IMR-90 (cell line): ENCODE measurements at regions not wholly inside any gene's neighbourhood (a gene's known extent, or its start where the extent isn't known, plus 50 kb on each side); places are given as distances from the start of the nearest gene placed in this dataset.

Experiments used
- ATAC-seq: fragments of 200-7000 bp; cut with Tn5 transposase; 2 replicates; pipeline ENCODE4 v1.9.1; 2020; ENCODE audit warnings: low read depth, mild to moderate bottlenecking, moderate library complexity
- BruUV-seq: library from RNA; stranded (reverse); fragments of 400-500 nt; replicated peaks from 2 replicates; lab custom pipeline; 2021; lab: Mats Ljungman, UMichigan
- CTCF ChIA-PET: fragments of 300-600 bp; formaldehyde crosslinking; extraction: SDS; loops from one replicate; lab custom pipeline; 2021; ENCODE audit warnings: antibody characterized with exemption; lab: Yijun Ruan, JAX
- POLR2A ChIA-PET: fragments of 300-600 bp; sonication (Branson Sonifier 250); formaldehyde crosslinking; loops from one replicate; lab custom pipeline; 2022; ENCODE audit warnings: antibody characterized with exemption; ENCODE audit not compliant: unreplicated experiment; lab: Charles Lee
- DNase-seq: peaks from one replicate; pipeline ENCODE4 v3.0.0; 2013
- H2AFZ ChIP-seq: replicated peaks from 2 replicates; pipeline ENCODE3; 2013; ENCODE audit warnings: low read length, mild to moderate bottlenecking; ENCODE audit not compliant: poor library complexity
- H2AK5ac ChIP-seq: 2 replicates; pipeline ENCODE4 v1.6.1; 2013; ENCODE audit warnings: low read depth, low read length, inconsistent platforms
- H2AK9ac ChIP-seq: replicated peaks from 2 replicates; pipeline ENCODE3; 2013; ENCODE audit warnings: mild to moderate bottlenecking, low read depth, low read length, moderate library complexity; ENCODE audit not compliant: poor library complexity
- H2BK120ac ChIP-seq: 2 replicates; pipeline ENCODE4 v1.6.1; 2013; ENCODE audit warnings: low read depth, low read length, inconsistent platforms
- H2BK15ac ChIP-seq: 3 replicates; pipeline ENCODE4 v1.6.1; 2013; ENCODE audit warnings: low read depth, low read length, inconsistent platforms
- H2BK20ac ChIP-seq: 2 replicates; pipeline ENCODE4 v1.6.1; 2013; ENCODE audit warnings: low read depth, mild to moderate bottlenecking, inconsistent platforms, low read length, moderate library complexity
- H2BK5ac ChIP-seq: 2 replicates; pipeline ENCODE4 v1.6.1; 2013; ENCODE audit warnings: mild to moderate bottlenecking, low read depth, low read length, inconsistent platforms; ENCODE audit not compliant: poor library complexity, severe bottlenecking
- H3K14ac ChIP-seq: replicated peaks from 2 replicates; pipeline ENCODE4 v1.6.1; 2013; ENCODE audit warnings: low read depth, low read length, inconsistent platforms
- H3K18ac ChIP-seq: 2 replicates; pipeline ENCODE4 v1.6.1; 2013; ENCODE audit warnings: low read depth, low read length, control low read depth
- H3K23ac ChIP-seq: 2 replicates; pipeline ENCODE4 v1.6.1; 2013; ENCODE audit warnings: low read depth, low read length, inconsistent platforms
- H3K27ac ChIP-seq: 2 replicates; pipeline ENCODE4 v1.5.1; 2013; ENCODE audit warnings: mild to moderate bottlenecking, control low read depth, low read length; ENCODE audit not compliant: insufficient read depth
- H3K27me3 ChIP-seq: 2 replicates; pipeline ENCODE4 v1.6.1; 2013; ENCODE audit warnings: low read length; ENCODE audit not compliant: control insufficient read depth, insufficient read depth
- H3K36me3 ChIP-seq: 2 replicates; pipeline ENCODE4 v1.6.1; 2013; ENCODE audit warnings: low read length, mixed read lengths; ENCODE audit not compliant: control insufficient read depth, insufficient read depth
- H3K4ac ChIP-seq: 2 replicates; pipeline ENCODE4 v1.6.1; 2013; ENCODE audit warnings: low read depth, low read length, inconsistent platforms
- H3K4me1 ChIP-seq: 2 replicates; pipeline ENCODE4 v1.6.1; 2013; ENCODE audit warnings: low read length, mixed read lengths; ENCODE audit not compliant: control insufficient read depth, insufficient read depth
- H3K4me2 ChIP-seq: 2 replicates; pipeline ENCODE4 v1.6.1; 2013; ENCODE audit warnings: low read depth, mild to moderate bottlenecking, control low read depth, low read length, moderate library complexity
- H3K4me3 ChIP-seq: 2 replicates; pipeline ENCODE4 v1.5.1; 2013; ENCODE audit warnings: low read depth, mild to moderate bottlenecking, control low read depth, low read length, moderate library complexity; ENCODE audit not compliant: insufficient read depth
- H3K56ac ChIP-seq: 2 replicates; pipeline ENCODE4 v1.6.1; 2013; ENCODE audit warnings: low read length, inconsistent platforms; ENCODE audit not compliant: insufficient read depth; ENCODE audit errors: extremely low read depth
- H3K79me1 ChIP-seq, 2 experiments: 2 replicates each; pipeline ENCODE4 v1.6.1; 2013; ENCODE audit warnings: low read length in 2 of 2, inconsistent platforms in 1 of 2, low read depth in 1 of 2
- H3K9ac ChIP-seq: 2 replicates; pipeline ENCODE4 v1.6.1; 2013; ENCODE audit warnings: low read depth, low read length, control low read depth
- H3K9me1 ChIP-seq: 2 replicates; pipeline ENCODE4 v1.6.1; 2013; ENCODE audit warnings: low read length, inconsistent platforms; ENCODE audit not compliant: insufficient read depth
- H3K9me3 ChIP-seq: 2 replicates; pipeline ENCODE4 v1.6.1; 2013; ENCODE audit warnings: low read length; ENCODE audit not compliant: control insufficient read depth, insufficient read depth
- H4K20me1 ChIP-seq: 2 replicates; pipeline ENCODE4 v1.6.1; 2013; ENCODE audit warnings: low read length, inconsistent platforms; ENCODE audit not compliant: insufficient read depth
- H4K5ac ChIP-seq: 2 replicates; pipeline ENCODE4 v1.6.1; 2013; ENCODE audit warnings: mild to moderate bottlenecking, low read depth, low read length, control low read depth
- H4K8ac ChIP-seq, 2 experiments: 2 replicates each; pipeline ENCODE4 v1.6.1; 2013; ENCODE audit warnings: low read depth in 2 of 2, low read length in 2 of 2, control low read depth in 1 of 2, inconsistent platforms in 1 of 2
- H4K91ac ChIP-seq: 2 replicates; pipeline ENCODE4 v1.6.1; 2013; ENCODE audit warnings: low read depth, low read length, inconsistent platforms; ENCODE audit not compliant: insufficient read depth
- BHLHE40 ChIP-seq: fragments of 150-350 bp; IDR thresholded peaks from 2 replicates; pipeline ENCODE4 v1.6.1; 2016; ENCODE audit warnings: mild to moderate bottlenecking, low read depth, low read length
- CEBPB ChIP-seq: IDR thresholded peaks from 2 replicates; pipeline ENCODE4 v1.6.1; 2012; ENCODE audit warnings: low read depth, low read length, improper control_type of control experiment
- CHD1 ChIP-seq: IDR thresholded peaks from 2 replicates; pipeline ENCODE4 v1.6.1; 2012; ENCODE audit warnings: low read depth, low read length, improper control_type of control experiment
- CTCF ChIP-seq: conservative IDR thresholded peaks from 2 replicates; pipeline ENCODE4 v1.5.1; 2012; ENCODE audit warnings: mild to moderate bottlenecking, low read depth, low read length, improper control_type of control experiment
- ELK1 ChIP-seq: fragments of 150-350 bp; IDR thresholded peaks from 2 replicates; pipeline ENCODE4 v1.6.1; 2016; ENCODE audit warnings: low read depth, mild to moderate bottlenecking, low read length, moderate library complexity, borderline replicate concordance
- FOS ChIP-seq: fragments of 150-350 bp; IDR thresholded peaks from 2 replicates; pipeline ENCODE4 v1.6.1; 2016; ENCODE audit warnings: low read depth, low read length
- MAFK ChIP-seq: IDR thresholded peaks from 2 replicates; pipeline ENCODE4 v1.6.1; 2012; ENCODE audit warnings: low read depth, low read length, improper control_type of control experiment
- MAZ ChIP-seq: IDR thresholded peaks from 2 replicates; pipeline ENCODE4 v1.6.1; 2012; ENCODE audit warnings: low read depth, mild to moderate bottlenecking, low read length, improper control_type of control experiment, moderate library complexity, borderline replicate concordance
- MXI1 ChIP-seq: IDR thresholded peaks from 2 replicates; pipeline ENCODE4 v1.6.1; 2012; ENCODE audit warnings: low read depth, mild to moderate bottlenecking, low read length, moderate library complexity, borderline replicate concordance
- NFE2L2 ChIP-seq: fragments of 150-350 bp; IDR thresholded peaks from 2 replicates; pipeline ENCODE4 v1.6.1; 2016; ENCODE audit warnings: low read depth, mild to moderate bottlenecking, low read length
- POLR2A ChIP-seq: IDR thresholded peaks from 2 replicates; pipeline ENCODE4 v1.6.1; 2012; ENCODE audit warnings: mild to moderate bottlenecking, low read depth, low read length
- RAD21 ChIP-seq: IDR thresholded peaks from 2 replicates; pipeline ENCODE4 v1.6.1; 2012; ENCODE audit warnings: low read length, improper control_type of control experiment
- RCOR1 ChIP-seq: IDR thresholded peaks from 2 replicates; pipeline ENCODE4 v1.6.1; 2012; ENCODE audit warnings: mild to moderate bottlenecking, low read length, improper control_type of control experiment; ENCODE audit not compliant: insufficient replicate concordance
- RFX5 ChIP-seq: IDR thresholded peaks from 2 replicates; pipeline ENCODE4 v1.8.0; 2012; ENCODE audit warnings: low read depth, mild to moderate bottlenecking, low read length, moderate library complexity
- SMC3 ChIP-seq: fragments of 150-350 bp; IDR thresholded peaks from 2 replicates; pipeline ENCODE4 v1.6.1; 2016; ENCODE audit warnings: low read depth, mild to moderate bottlenecking, antibody characterized with exemption, low read length, moderate library complexity
- USF2 ChIP-seq: fragments of 150-350 bp; IDR thresholded peaks from 2 replicates; pipeline ENCODE4 v1.6.1; 2017; ENCODE audit warnings: mild to moderate bottlenecking, antibody characterized with exemption, low read length, low read depth
- WGBS, 2 experiments: methylation state at CpG; one replicate each; pipeline versions ENCODE4 v1.1.5 to v1.1.7; 2013; ENCODE audit warnings: missing lambda C conversion rate in 2 of 2; ENCODE audit not compliant: insufficient read length in 1 of 2; ENCODE audit errors: extremely low coverage in 2 of 2; 5-methylcytosine and 5-hydroxymethylcytosine counted together
- dilution Hi-C: fragments of 300-500 bp; cut with HindIII; formaldehyde crosslinking; loops from one replicate; pipeline ENCODE4 v1.14.3; 2018; ENCODE audit warnings: low sequenced_read_pairs; ENCODE audit not compliant: unreplicated experiment
- in situ Hi-C: fragments of 300-500 bp; cut with MboI; formaldehyde crosslinking; loops from 3 replicates; pipeline ENCODE4 v1.14.3; 2019; ENCODE audit warnings: low sequenced_read_pairs, inconsistent platforms, mixed read lengths
- intact Hi-C: fragments of 100-400 bp; cut with micrococcal nuclease; formaldehyde crosslinking; loops from 2 replicates; pipeline ENCODE4 v1.10.0; 2022

GRCh38 chr2:239587841-239588240 lies 187.0 kb upstream of the HDAC4 start:
- Histone ChIP-seq H4K8ac (no peak overlapping the region), H2AK9ac (no peak overlapping the region), H2BK15ac (no peak overlapping the region), H3K14ac (no peak overlapping the region), H3K9me3 (peaks cover 39% of the 10 kb centered on the region), H3K4me2 (no peak overlapping the region), H2BK5ac (no peak overlapping the region), H4K20me1 (no peaks in the 10 kb centered on the region), H3K18ac (no peak overlapping the region), H2AK5ac (no peak overlapping the region), H3K4ac (no peak overlapping the region), H3K4me3 (no peak overlapping the region), H3K9ac (no peak overlapping the region), H3K27ac (no peak overlapping the region), H3K36me3 (no peaks in the 10 kb centered on the region), H3K79me1 (no peaks in the 10 kb centered on the region), H3K56ac (no peak overlapping the region), H4K91ac (no peak overlapping the region), H3K23ac (no peak overlapping the region), H2AFZ (no peak overlapping the region), H3K4me1 (no peaks in the 10 kb centered on the region), H2BK120ac (no peak overlapping the region), H4K5ac (no peak overlapping the region), H3K27me3 (no peaks in the 10 kb centered on the region), H3K9me1 (no peaks in the 10 kb centered on the region), H2BK20ac (no peak overlapping the region)
- no TSS peak for BruUV-seq
- ATAC-seq (no peak), DNase-seq (no peak)
- dilution Hi-C loops: no loop called here
- CTCF ChIA-PET: no interaction called here
- in situ Hi-C loops: no loop called here
- TF ChIP-seq CHD1: no peak
- no peak for TF ChIP-seq USF2
- no peak for TF ChIP-seq POLR2A
- no peak for TF ChIP-seq MXI1
- TF ChIP-seq RCOR1: no peak
- TF ChIP-seq MAFK: no peak
- TF ChIP-seq CTCF: no peak
- TF ChIP-seq ELK1: no peak
- no peak for TF ChIP-seq SMC3
- TF ChIP-seq FOS: no peak
- TF ChIP-seq MAZ: no peak
- no peak for TF ChIP-seq RAD21
- no peak for TF ChIP-seq NFE2L2
- TF ChIP-seq CEBPB: no peak
- no peak for TF ChIP-seq RFX5
- no peak for TF ChIP-seq BHLHE40
- 79% methylated on average over 3 of the region's 14 CpGs; no CpG with 5 or more reads in 1 of the 2 experiments for WGBS, 2 experiments
- intact Hi-C loops: no loop called here
- POLR2A ChIA-PET: no interaction called here
